WI38 (cell line): ENCODE measurements at regions not wholly inside any gene's neighbourhood (a gene's known extent, or its start where the extent isn't known, plus 50 kb on each side); places are given as distances from the start of the nearest gene placed in this dataset.
"Not testable (repeated sequence)": the region's sequence is repeated elsewhere in the genome, so short reads cannot be mapped to it uniquely, and the experiment has no call there.

Experiments used
- H3K4me3 ChIP-seq: 2 replicates; pipeline ENCODE4 v1.5.1; 2011; ENCODE audit warnings: low read depth, mild to moderate bottlenecking, control low read depth, low read length
- CTCF ChIP-seq: IDR thresholded peaks from 2 replicates; pipeline ENCODE4 v1.5.1; 2012; ENCODE audit warnings: low read depth, mild to moderate bottlenecking, control low read depth, low read length

- no peak overlapping the region for H3K4me3 ChIP-seq
- TF ChIP-seq CTCF = no peak
Observed at GRCh38 chr15:81784751-81785150, 261.1 kb downstream of the MEX3B start.

- no peak for TF ChIP-seq CTCF
- H3K4me3 ChIP-seq = no peak overlapping the region
Observed at GRCh38 chr15:81783586-81783985, 262.2 kb downstream of the MEX3B start.

- no peak overlapping the region for H3K4me3 ChIP-seq
- TF ChIP-seq CTCF = no peak
Observed at GRCh38 chr15:81783076-81783475, 262.7 kb downstream of the MEX3B start.

- no peak overlapping the region for H3K4me3 ChIP-seq
- no peak for TF ChIP-seq CTCF
Observed at GRCh38 chr15:81781395-81781794, 264.4 kb downstream of the MEX3B start.

- TF ChIP-seq CTCF = no peak
- H3K4me3 ChIP-seq = no peak overlapping the region
Observed at GRCh38 chr15:81780966-81781365, 264.9 kb downstream of the MEX3B start.

GRCh38 chr15:81779181-81779580 lies 266.6 kb downstream of the MEX3B start:
- TF ChIP-seq CTCF = no peak
- H3K4me3 ChIP-seq = no peak overlapping the region

GRCh38 chr15:81777546-81777945 lies 268.3 kb downstream of the MEX3B start:
- TF ChIP-seq CTCF = no peak
- H3K4me3 ChIP-seq = no peak overlapping the region

- H3K4me3 ChIP-seq = no peak overlapping the region
- no peak for TF ChIP-seq CTCF
Observed at GRCh38 chr15:81776976-81777375, 268.8 kb downstream of the MEX3B start.

GRCh38 chr15:81775779-81776178 lies 270.0 kb downstream of the MEX3B start:
- not testable (repeated sequence) for H3K4me3 ChIP-seq
